Thyroid gland (tissue), 4 donors: ENCODE measurements at regions not wholly inside any gene's neighbourhood (a gene's known extent, or its start where the extent isn't known, plus 50 kb on each side); places are given as distances from the start of the nearest gene placed in this dataset.
"Not testable (repeated sequence)": the region's sequence is repeated elsewhere in the genome, so short reads cannot be mapped to it uniquely, and the experiment has no call there.

Experiments
- DNase-seq, 2 donors: peaks; one replicate each; pipeline ENCODE4 v3.0.0-alpha.2; 2019
- H3K27ac ChIP-seq, 3 donors: fragments of 200-600 bp; sonication (generic); 1 replicate in 2 of 3; 2 replicates in 1 of 3; pipeline ENCODE4 v1.5.1; 2016 to 2019; ENCODE audit warnings: mild to moderate bottlenecking in 1 of 3, moderate library complexity in 1 of 3
- H3K27me3 ChIP-seq: fragments of 200-600 bp; sonication (generic); one replicate; pipeline ENCODE4 v1.5.1; 2019
- H3K36me3 ChIP-seq, 2 donors: fragments of 200-600 bp; sonication (generic); one replicate each; pipeline ENCODE4 v1.5.1; 2016 to 2019
- H3K4me1 ChIP-seq, 2 donors: fragments of 200-600 bp; sonication (generic); one replicate each; pipeline ENCODE4 v1.5.1; 2017 to 2019
- H3K4me3 ChIP-seq, 3 donors: fragments of 200-600 bp; sonication (generic); replicated peaks in 1 of 3; 1 replicate in 2 of 3; 2 replicates in 1 of 3; pipeline ENCODE4 v1.5.1; 2016; ENCODE audit warnings: mild to moderate bottlenecking in 1 of 3
- H3K9me3 ChIP-seq: fragments of 200-600 bp; sonication (generic); one replicate; pipeline ENCODE4 v1.5.1; 2017
- CTCF ChIP-seq, 6 experiments: fragments of 200-600 bp in 3 of 6; fragments of 450-650 bp in 3 of 6; sonication (generic) in 3 of 6; IDR thresholded peaks; one replicate each; pipeline ENCODE4 v1.5.1; 2016 to 2019; ENCODE audit warnings: antibody characterized with exemption in 6 of 6, mild to moderate bottlenecking in 2 of 6, inconsistent platforms in 1 of 6, moderate library complexity in 1 of 6
- POLR2A ChIP-seq, 2 donors: fragments of 450-650 bp; IDR thresholded peaks; one replicate each; pipeline ENCODE4 v1.6.1; 2017; ENCODE audit warnings: antibody characterized with exemption in 2 of 2, mild to moderate bottlenecking in 2 of 2, moderate library complexity in 1 of 2
- WGBS, 2 donors: methylation state at CpG; one replicate each; pipeline ENCODE4 v1.1.5; 2017; 5-methylcytosine and 5-hydroxymethylcytosine counted together
- intact Hi-C: fragments of 100-400 bp; cut with DNase I; formaldehyde crosslinking; loops from one replicate; pipeline ENCODE4 v1.15.1; 2023

GRCh38 chr6:82507112-82507511 lies 143.5 kb downstream of the TPBG start:
- H3K36me3 ChIP-seq, result no peaks in the 10 kb centered on the region
- no peak for DNase-seq
- intact Hi-C loops, result no loop called here
- H3K27me3 ChIP-seq, result no peaks in the 10 kb centered on the region
- WGBS, 2 donors, result 48 to 63% methylated on average over 1 of the region's 1 CpG
- H3K4me1 ChIP-seq, result no peaks in the 10 kb centered on the region
- no peaks in the 10 kb centered on the region for H3K9me3 ChIP-seq
- no peak for TF ChIP-seq CTCF (IDR thresholded peaks at IDR 0.05)
- no peak for TF ChIP-seq POLR2A (IDR thresholded peaks at IDR 0.05)
- no peak overlapping the region for H3K4me3 ChIP-seq
- H3K27ac ChIP-seq, result no peak overlapping the region

- WGBS, 2 donors, result 80 to 91% methylated on average over 2 of the region's 2 CpGs
- H3K4me1 ChIP-seq, result no peaks in the 10 kb centered on the region
- TF ChIP-seq CTCF (IDR thresholded peaks at IDR 0.05) (no peak), POLR2A (IDR thresholded peaks at IDR 0.05) (no peak)
Measured at GRCh38 chr6:82511546-82511945, 147.9 kb downstream of the TPBG start.

GRCh38 chr6:82517896-82518295 lies 154.3 kb downstream of the TPBG start:
- H3K4me1 ChIP-seq, H3K27me3 ChIP-seq, H3K27ac ChIP-seq, DNase-seq, H3K9me3 ChIP-seq, H3K4me3 ChIP-seq, intact Hi-C loops, H3K36me3 ChIP-seq: not testable (repeated sequence)
- WGBS, 2 donors, result 87 to 92% methylated on average over 4 of the region's 4 CpGs

More at GRCh38 chr6:82511546-82511945, 147.9 kb downstream of the TPBG start:
- Histone ChIP-seq H3K36me3 (no peaks in the 10 kb centered on the region), H3K9me3 (no peaks in the 10 kb centered on the region), H3K4me3 (no peak overlapping the region), H3K27me3 (no peaks in the 10 kb centered on the region), H3K27ac (no peak overlapping the region)
- DNase-seq, result no peak
- intact Hi-C loops, result no loop called here

DNA sequence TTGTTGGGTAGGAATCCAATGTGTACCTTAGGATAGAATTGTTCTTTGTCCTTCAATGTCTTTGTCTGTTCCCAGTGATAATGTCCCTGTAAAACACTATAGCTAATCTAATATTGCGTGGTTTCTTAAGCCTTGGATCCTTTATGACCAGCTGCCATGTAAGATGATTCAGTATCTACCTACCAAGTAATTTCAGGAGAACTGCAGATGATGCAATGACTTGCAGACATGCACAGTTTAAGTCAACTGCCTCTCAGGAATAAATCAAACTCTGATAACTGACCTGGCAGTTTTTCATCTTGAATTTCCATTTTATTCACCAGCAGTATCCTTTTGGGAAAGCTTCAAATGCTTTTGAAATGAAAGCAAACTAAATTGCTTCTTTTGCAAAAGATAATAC lies 157.8 kb downstream of the TPBG start:
- WGBS, 2 donors, result 89 to 92% methylated on average over 1 of the region's 1 CpG
- H3K27me3 ChIP-seq, result no peaks in the 10 kb centered on the region
- no peaks in the 10 kb centered on the region for H3K4me1 ChIP-seq
- TF ChIP-seq CTCF (IDR thresholded peaks at IDR 0.05) (no peak), POLR2A (IDR thresholded peaks at IDR 0.05) (no peak)
- no peaks in the 10 kb centered on the region for H3K36me3 ChIP-seq
- intact Hi-C loops, result no loop called here
- DNase-seq, result no peak
- no peaks in the 10 kb centered on the region for H3K9me3 ChIP-seq
- no peak overlapping the region for H3K4me3 ChIP-seq
- H3K27ac ChIP-seq, result no peak overlapping the region

GRCh38 chr6:82521861-82522260 lies 158.2 kb downstream of the TPBG start:
- no peak for DNase-seq
- intact Hi-C loops, result no loop called here
- no peaks in the 10 kb centered on the region for H3K9me3 ChIP-seq
- 83 to 90% methylated on average over 2 of the region's 2 CpGs for WGBS, 2 donors
- H3K27me3 ChIP-seq, result no peaks in the 10 kb centered on the region
- no peaks in the 10 kb centered on the region for H3K4me1 ChIP-seq
- H3K4me3 ChIP-seq, result no peak overlapping the region
- H3K36me3 ChIP-seq, result no peaks in the 10 kb centered on the region
- H3K27ac ChIP-seq, result no peak overlapping the region
- TF ChIP-seq POLR2A (IDR thresholded peaks at IDR 0.05), result no peak
- no peak for TF ChIP-seq CTCF (IDR thresholded peaks at IDR 0.05)

DNA sequence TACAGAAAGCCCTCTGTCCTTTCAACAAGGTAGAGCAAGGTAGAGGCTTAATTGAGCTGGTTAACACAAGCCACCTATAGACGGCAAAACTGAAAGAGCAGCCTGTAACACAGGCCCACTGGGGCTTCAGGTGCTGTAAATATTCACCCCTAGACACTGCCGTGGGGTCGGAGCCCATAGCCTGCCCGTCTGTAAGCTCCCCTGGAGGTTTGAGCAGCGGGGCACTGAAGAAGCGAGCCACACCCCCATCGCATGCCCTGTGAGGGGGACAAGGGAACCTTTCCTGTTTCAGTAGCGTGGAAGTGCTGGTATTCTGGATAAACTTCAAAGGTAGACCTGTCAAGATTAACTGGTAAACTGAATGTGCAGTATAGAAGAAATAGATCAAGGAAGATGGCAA lies 160.4 kb downstream of the TPBG start:
- H3K4me3 ChIP-seq, result no peak overlapping the region
- no peaks in the 10 kb centered on the region for H3K4me1 ChIP-seq
- no peaks in the 10 kb centered on the region for H3K9me3 ChIP-seq
- intact Hi-C loops, result no loop called here
- TF ChIP-seq CTCF (IDR thresholded peaks at IDR 0.05) (no peak), POLR2A (IDR thresholded peaks at IDR 0.05) (no peak)
- 81% methylated on average over 8 of the region's 8 CpGs for WGBS, 2 donors
- no peak overlapping the region for H3K27ac ChIP-seq
- no peaks in the 10 kb centered on the region for H3K27me3 ChIP-seq
- no peak for DNase-seq
- no peaks in the 10 kb centered on the region for H3K36me3 ChIP-seq
